IMR-90 (cell line): ENCODE measurements at regions not wholly inside any gene's neighbourhood (a gene's known extent, or its start where the extent isn't known, plus 50 kb on each side); places are given as distances from the start of the nearest gene placed in this dataset.

Experiments
- ATAC-seq: fragments of 200-7000 bp; cut with Tn5 transposase; 2 replicates; pipeline ENCODE4 v1.9.1; 2020; ENCODE audit warnings: low read depth, mild to moderate bottlenecking, moderate library complexity
- BruUV-seq: library from RNA; stranded (reverse); fragments of 400-500 nt; replicated peaks from 2 replicates; lab custom pipeline; 2021; lab: Mats Ljungman, UMichigan
- CTCF ChIA-PET: fragments of 300-600 bp; formaldehyde crosslinking; extraction: SDS; loops from one replicate; lab custom pipeline; 2021; ENCODE audit warnings: antibody characterized with exemption; lab: Yijun Ruan, JAX
- POLR2A ChIA-PET: fragments of 300-600 bp; sonication (Branson Sonifier 250); formaldehyde crosslinking; loops from one replicate; lab custom pipeline; 2022; ENCODE audit warnings: antibody characterized with exemption; ENCODE audit not compliant: unreplicated experiment; lab: Charles Lee
- DNase-seq: peaks from one replicate; pipeline ENCODE4 v3.0.0; 2013
- H2AFZ ChIP-seq: replicated peaks from 2 replicates; pipeline ENCODE3; 2013; ENCODE audit warnings: low read length, mild to moderate bottlenecking; ENCODE audit not compliant: poor library complexity
- H2AK5ac ChIP-seq: 2 replicates; pipeline ENCODE4 v1.6.1; 2013; ENCODE audit warnings: low read depth, low read length, inconsistent platforms
- H2AK9ac ChIP-seq: replicated peaks from 2 replicates; pipeline ENCODE3; 2013; ENCODE audit warnings: mild to moderate bottlenecking, low read depth, low read length, moderate library complexity; ENCODE audit not compliant: poor library complexity
- H2BK120ac ChIP-seq: 2 replicates; pipeline ENCODE4 v1.6.1; 2013; ENCODE audit warnings: low read depth, low read length, inconsistent platforms
- H2BK15ac ChIP-seq: 3 replicates; pipeline ENCODE4 v1.6.1; 2013; ENCODE audit warnings: low read depth, low read length, inconsistent platforms
- H2BK20ac ChIP-seq: 2 replicates; pipeline ENCODE4 v1.6.1; 2013; ENCODE audit warnings: low read depth, mild to moderate bottlenecking, inconsistent platforms, low read length, moderate library complexity
- H2BK5ac ChIP-seq: 2 replicates; pipeline ENCODE4 v1.6.1; 2013; ENCODE audit warnings: mild to moderate bottlenecking, low read depth, low read length, inconsistent platforms; ENCODE audit not compliant: poor library complexity, severe bottlenecking
- H3K14ac ChIP-seq: replicated peaks from 2 replicates; pipeline ENCODE4 v1.6.1; 2013; ENCODE audit warnings: low read depth, low read length, inconsistent platforms
- H3K18ac ChIP-seq: 2 replicates; pipeline ENCODE4 v1.6.1; 2013; ENCODE audit warnings: low read depth, low read length, control low read depth
- H3K23ac ChIP-seq: 2 replicates; pipeline ENCODE4 v1.6.1; 2013; ENCODE audit warnings: low read depth, low read length, inconsistent platforms
- H3K27ac ChIP-seq: 2 replicates; pipeline ENCODE4 v1.5.1; 2013; ENCODE audit warnings: mild to moderate bottlenecking, control low read depth, low read length; ENCODE audit not compliant: insufficient read depth
- H3K27me3 ChIP-seq: 2 replicates; pipeline ENCODE4 v1.6.1; 2013; ENCODE audit warnings: low read length; ENCODE audit not compliant: control insufficient read depth, insufficient read depth
- H3K36me3 ChIP-seq: 2 replicates; pipeline ENCODE4 v1.6.1; 2013; ENCODE audit warnings: low read length, mixed read lengths; ENCODE audit not compliant: control insufficient read depth, insufficient read depth
- H3K4ac ChIP-seq: 2 replicates; pipeline ENCODE4 v1.6.1; 2013; ENCODE audit warnings: low read depth, low read length, inconsistent platforms
- H3K4me1 ChIP-seq: 2 replicates; pipeline ENCODE4 v1.6.1; 2013; ENCODE audit warnings: low read length, mixed read lengths; ENCODE audit not compliant: control insufficient read depth, insufficient read depth
- H3K4me2 ChIP-seq: 2 replicates; pipeline ENCODE4 v1.6.1; 2013; ENCODE audit warnings: low read depth, mild to moderate bottlenecking, control low read depth, low read length, moderate library complexity
- H3K4me3 ChIP-seq: 2 replicates; pipeline ENCODE4 v1.5.1; 2013; ENCODE audit warnings: low read depth, mild to moderate bottlenecking, control low read depth, low read length, moderate library complexity; ENCODE audit not compliant: insufficient read depth
- H3K56ac ChIP-seq: 2 replicates; pipeline ENCODE4 v1.6.1; 2013; ENCODE audit warnings: low read length, inconsistent platforms; ENCODE audit not compliant: insufficient read depth; ENCODE audit errors: extremely low read depth
- H3K79me1 ChIP-seq, 2 experiments: 2 replicates each; pipeline ENCODE4 v1.6.1; 2013; ENCODE audit warnings: low read length in 2 of 2, inconsistent platforms in 1 of 2, low read depth in 1 of 2
- H3K9ac ChIP-seq: 2 replicates; pipeline ENCODE4 v1.6.1; 2013; ENCODE audit warnings: low read depth, low read length, control low read depth
- H3K9me1 ChIP-seq: 2 replicates; pipeline ENCODE4 v1.6.1; 2013; ENCODE audit warnings: low read length, inconsistent platforms; ENCODE audit not compliant: insufficient read depth
- H3K9me3 ChIP-seq: 2 replicates; pipeline ENCODE4 v1.6.1; 2013; ENCODE audit warnings: low read length; ENCODE audit not compliant: control insufficient read depth, insufficient read depth
- H4K20me1 ChIP-seq: 2 replicates; pipeline ENCODE4 v1.6.1; 2013; ENCODE audit warnings: low read length, inconsistent platforms; ENCODE audit not compliant: insufficient read depth
- H4K5ac ChIP-seq: 2 replicates; pipeline ENCODE4 v1.6.1; 2013; ENCODE audit warnings: mild to moderate bottlenecking, low read depth, low read length, control low read depth
- H4K8ac ChIP-seq, 2 experiments: 2 replicates each; pipeline ENCODE4 v1.6.1; 2013; ENCODE audit warnings: low read depth in 2 of 2, low read length in 2 of 2, control low read depth in 1 of 2, inconsistent platforms in 1 of 2
- H4K91ac ChIP-seq: 2 replicates; pipeline ENCODE4 v1.6.1; 2013; ENCODE audit warnings: low read depth, low read length, inconsistent platforms; ENCODE audit not compliant: insufficient read depth
- CEBPB ChIP-seq: IDR thresholded peaks from 2 replicates; pipeline ENCODE4 v1.6.1; 2012; ENCODE audit warnings: low read depth, low read length, improper control_type of control experiment
- CHD1 ChIP-seq: IDR thresholded peaks from 2 replicates; pipeline ENCODE4 v1.6.1; 2012; ENCODE audit warnings: low read depth, low read length, improper control_type of control experiment
- FOS ChIP-seq: fragments of 150-350 bp; IDR thresholded peaks from 2 replicates; pipeline ENCODE4 v1.6.1; 2016; ENCODE audit warnings: low read depth, low read length
- MAFK ChIP-seq: IDR thresholded peaks from 2 replicates; pipeline ENCODE4 v1.6.1; 2012; ENCODE audit warnings: low read depth, low read length, improper control_type of control experiment
- MAZ ChIP-seq: IDR thresholded peaks from 2 replicates; pipeline ENCODE4 v1.6.1; 2012; ENCODE audit warnings: low read depth, mild to moderate bottlenecking, low read length, improper control_type of control experiment, moderate library complexity, borderline replicate concordance
- MXI1 ChIP-seq: IDR thresholded peaks from 2 replicates; pipeline ENCODE4 v1.6.1; 2012; ENCODE audit warnings: low read depth, mild to moderate bottlenecking, low read length, moderate library complexity, borderline replicate concordance
- POLR2A ChIP-seq: IDR thresholded peaks from 2 replicates; pipeline ENCODE4 v1.6.1; 2012; ENCODE audit warnings: mild to moderate bottlenecking, low read depth, low read length
- RCOR1 ChIP-seq: IDR thresholded peaks from 2 replicates; pipeline ENCODE4 v1.6.1; 2012; ENCODE audit warnings: mild to moderate bottlenecking, low read length, improper control_type of control experiment; ENCODE audit not compliant: insufficient replicate concordance
- WGBS, 2 experiments: methylation state at CpG; one replicate each; pipeline versions ENCODE4 v1.1.5 to v1.1.7; 2013; ENCODE audit warnings: missing lambda C conversion rate in 2 of 2; ENCODE audit not compliant: insufficient read length in 1 of 2; ENCODE audit errors: extremely low coverage in 2 of 2; 5-methylcytosine and 5-hydroxymethylcytosine counted together
- dilution Hi-C: fragments of 300-500 bp; cut with HindIII; formaldehyde crosslinking; loops from one replicate; pipeline ENCODE4 v1.14.3; 2018; ENCODE audit warnings: low sequenced_read_pairs; ENCODE audit not compliant: unreplicated experiment
- in situ Hi-C: fragments of 300-500 bp; cut with MboI; formaldehyde crosslinking; loops from 3 replicates; pipeline ENCODE4 v1.14.3; 2019; ENCODE audit warnings: low sequenced_read_pairs, inconsistent platforms, mixed read lengths
- intact Hi-C: fragments of 100-400 bp; cut with micrococcal nuclease; formaldehyde crosslinking; loops from 2 replicates; pipeline ENCODE4 v1.10.0; 2022
- TF ChIP-seq, protein P1 (sequence below): fragments of 150-350 bp; IDR thresholded peaks from 2 replicates; pipeline ENCODE4 v1.6.1; 2017; ENCODE audit warnings: mild to moderate bottlenecking, antibody characterized with exemption, low read length, low read depth
- TF ChIP-seq, protein P2 (sequence below): fragments of 150-350 bp; IDR thresholded peaks from 2 replicates; pipeline ENCODE4 v1.6.1; 2016; ENCODE audit warnings: low read depth, mild to moderate bottlenecking, low read length, moderate library complexity, borderline replicate concordance
- TF ChIP-seq, protein P3 (sequence below): conservative IDR thresholded peaks from 2 replicates; pipeline ENCODE4 v1.5.1; 2012; ENCODE audit warnings: mild to moderate bottlenecking, low read depth, low read length, improper control_type of control experiment

DNA sequence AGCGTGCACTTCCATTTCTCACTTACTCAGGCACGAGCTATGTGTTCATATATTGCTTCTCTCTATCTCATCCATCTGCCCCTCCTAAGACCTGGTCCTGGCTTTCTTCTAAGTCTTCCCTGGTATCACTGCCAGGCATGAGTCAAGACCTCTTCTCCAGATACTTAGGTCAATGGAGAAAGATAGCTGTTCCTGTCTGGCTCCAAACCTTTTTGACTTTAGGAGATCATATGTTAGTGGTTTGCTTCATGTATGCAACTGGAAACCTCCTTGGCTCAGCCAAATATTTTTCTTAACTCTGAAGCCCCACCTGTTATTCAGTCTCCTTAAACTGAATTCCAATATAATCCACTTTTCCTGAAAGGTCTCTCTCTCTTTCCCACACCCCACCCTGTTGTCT lies 211.6 kb upstream of the PTBP2 start:
- Histone ChIP-seq H2BK120ac (no peak overlapping the region), H3K4ac (no peak overlapping the region), H3K36me3 (no peaks in the 10 kb centered on the region), H4K5ac (no peak overlapping the region), H2AFZ (no peak overlapping the region), H3K4me3 (no peak overlapping the region), H3K4me1 (no peaks in the 10 kb centered on the region), H3K27ac (no peak overlapping the region), H3K9me3 (no peaks in the 10 kb centered on the region), H3K9me1 (no peaks in the 10 kb centered on the region), H3K4me2 (no peak overlapping the region), H4K91ac (no peak overlapping the region), H3K56ac (no peak overlapping the region), H3K27me3 (no peaks in the 10 kb centered on the region; the same call in 1 of the 2 replicates), H3K9ac (no peak overlapping the region), H2AK5ac (no peak overlapping the region), H3K79me1 (no peaks in the 10 kb centered on the region), H4K8ac (no peak overlapping the region), H2BK5ac (no peak overlapping the region), H3K23ac (no peak overlapping the region), H2BK15ac (no peak overlapping the region), H2BK20ac (no peak overlapping the region), H3K14ac (no peak overlapping the region), H3K18ac (no peak overlapping the region), H2AK9ac (no peak overlapping the region), H4K20me1 (no peaks in the 10 kb centered on the region)
- ChIA-PET CTCF (no interaction called here), POLR2A (no interaction called here)
- intact Hi-C loops = no loop called here
- ATAC-seq (no peak), DNase-seq (no peak)
- in situ Hi-C loops = no loop called here
- dilution Hi-C loops = no loop called here
- BruUV-seq = no TSS peak
- no peak for TF ChIP-seq FOS
- no peak for TF ChIP-seq MAFK
- TF ChIP-seq, protein P1, sequence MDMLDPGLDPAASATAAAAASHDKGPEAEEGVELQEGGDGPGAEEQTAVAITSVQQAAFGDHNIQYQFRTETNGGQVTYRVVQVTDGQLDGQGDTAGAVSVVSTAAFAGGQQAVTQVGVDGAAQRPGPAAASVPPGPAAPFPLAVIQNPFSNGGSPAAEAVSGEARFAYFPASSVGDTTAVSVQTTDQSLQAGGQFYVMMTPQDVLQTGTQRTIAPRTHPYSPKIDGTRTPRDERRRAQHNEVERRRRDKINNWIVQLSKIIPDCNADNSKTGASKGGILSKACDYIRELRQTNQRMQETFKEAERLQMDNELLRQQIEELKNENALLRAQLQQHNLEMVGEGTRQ = no peak
- no peak for TF ChIP-seq CEBPB
- TF ChIP-seq MXI1 = no peak
- no peak for TF ChIP-seq MAZ
- TF ChIP-seq, protein P2, sequence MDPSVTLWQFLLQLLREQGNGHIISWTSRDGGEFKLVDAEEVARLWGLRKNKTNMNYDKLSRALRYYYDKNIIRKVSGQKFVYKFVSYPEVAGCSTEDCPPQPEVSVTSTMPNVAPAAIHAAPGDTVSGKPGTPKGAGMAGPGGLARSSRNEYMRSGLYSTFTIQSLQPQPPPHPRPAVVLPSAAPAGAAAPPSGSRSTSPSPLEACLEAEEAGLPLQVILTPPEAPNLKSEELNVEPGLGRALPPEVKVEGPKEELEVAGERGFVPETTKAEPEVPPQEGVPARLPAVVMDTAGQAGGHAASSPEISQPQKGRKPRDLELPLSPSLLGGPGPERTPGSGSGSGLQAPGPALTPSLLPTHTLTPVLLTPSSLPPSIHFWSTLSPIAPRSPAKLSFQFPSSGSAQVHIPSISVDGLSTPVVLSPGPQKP = no peak
- TF ChIP-seq, protein P3, sequence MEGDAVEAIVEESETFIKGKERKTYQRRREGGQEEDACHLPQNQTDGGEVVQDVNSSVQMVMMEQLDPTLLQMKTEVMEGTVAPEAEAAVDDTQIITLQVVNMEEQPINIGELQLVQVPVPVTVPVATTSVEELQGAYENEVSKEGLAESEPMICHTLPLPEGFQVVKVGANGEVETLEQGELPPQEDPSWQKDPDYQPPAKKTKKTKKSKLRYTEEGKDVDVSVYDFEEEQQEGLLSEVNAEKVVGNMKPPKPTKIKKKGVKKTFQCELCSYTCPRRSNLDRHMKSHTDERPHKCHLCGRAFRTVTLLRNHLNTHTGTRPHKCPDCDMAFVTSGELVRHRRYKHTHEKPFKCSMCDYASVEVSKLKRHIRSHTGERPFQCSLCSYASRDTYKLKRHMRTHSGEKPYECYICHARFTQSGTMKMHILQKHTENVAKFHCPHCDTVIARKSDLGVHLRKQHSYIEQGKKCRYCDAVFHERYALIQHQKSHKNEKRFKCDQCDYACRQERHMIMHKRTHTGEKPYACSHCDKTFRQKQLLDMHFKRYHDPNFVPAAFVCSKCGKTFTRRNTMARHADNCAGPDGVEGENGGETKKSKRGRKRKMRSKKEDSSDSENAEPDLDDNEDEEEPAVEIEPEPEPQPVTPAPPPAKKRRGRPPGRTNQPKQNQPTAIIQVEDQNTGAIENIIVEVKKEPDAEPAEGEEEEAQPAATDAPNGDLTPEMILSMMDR = no peak
- TF ChIP-seq POLR2A = no peak
- no peak for TF ChIP-seq CHD1
- no peak for TF ChIP-seq RCOR1
- 100% methylated on average over 1 of the region's 2 CpGs; no CpG with 5 or more reads in 1 of the 2 experiments for WGBS, 2 experiments
